Stimulated activated CD8-positive, alpha-beta memory T cell treated with anti-CD3 and anti-CD28 coated beads, Interleukin-15, amount 100 ng/mL, for 4 hours (primary cell): ENCODE measurements at regions not wholly inside any gene's neighbourhood (a gene's known extent, or its start where the extent isn't known, plus 50 kb on each side); places are given as distances from the start of the nearest gene placed in this dataset.
"Not testable (repeated sequence)": the region's sequence is repeated elsewhere in the genome, so short reads cannot be mapped to it uniquely, and the experiment has no call there.

Experiments
- DNase-seq, 2 donors: peaks; one replicate each; pipeline ENCODE4 v3.0.0-alpha.2; 2020; ENCODE audit warnings: low read depth in 2 of 2

DNA sequence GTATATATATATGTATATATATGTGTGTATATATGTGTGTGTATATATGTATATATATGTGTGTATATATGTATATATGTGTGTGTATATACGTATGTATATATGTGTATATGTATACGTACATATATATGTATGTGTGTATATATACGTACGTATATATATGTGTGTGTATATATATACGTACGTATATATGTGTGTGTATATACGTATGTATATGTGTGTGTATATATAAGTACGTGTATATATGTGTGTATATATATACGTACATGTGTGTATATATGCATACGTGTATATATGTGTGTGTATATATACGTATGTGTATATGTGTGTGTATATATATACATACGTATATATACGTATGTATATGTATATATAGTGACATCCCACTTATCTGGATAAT, 154.4 kb downstream of the CDRT15L2 start:
- DNase-seq = no peak

DNA sequence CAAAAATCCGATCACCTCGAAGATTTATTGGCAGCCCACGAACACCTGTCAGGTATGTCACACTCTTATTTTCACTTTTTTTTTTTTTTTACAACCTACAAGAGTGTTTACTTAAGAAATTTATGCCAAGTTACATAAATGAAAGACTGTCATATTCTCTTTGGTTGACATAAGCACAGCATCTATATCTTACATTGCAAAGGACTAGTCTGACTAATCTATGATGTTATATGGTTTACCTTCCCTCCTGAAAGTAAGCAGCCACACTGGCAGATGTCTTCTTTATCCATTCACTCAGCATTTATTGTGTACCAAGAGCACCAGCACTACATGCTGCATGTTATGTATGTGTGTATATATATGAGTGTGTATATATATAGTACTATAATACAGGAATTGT, 156.3 kb downstream of the CDRT15L2 start:
- DNase-seq = no peak

DNA sequence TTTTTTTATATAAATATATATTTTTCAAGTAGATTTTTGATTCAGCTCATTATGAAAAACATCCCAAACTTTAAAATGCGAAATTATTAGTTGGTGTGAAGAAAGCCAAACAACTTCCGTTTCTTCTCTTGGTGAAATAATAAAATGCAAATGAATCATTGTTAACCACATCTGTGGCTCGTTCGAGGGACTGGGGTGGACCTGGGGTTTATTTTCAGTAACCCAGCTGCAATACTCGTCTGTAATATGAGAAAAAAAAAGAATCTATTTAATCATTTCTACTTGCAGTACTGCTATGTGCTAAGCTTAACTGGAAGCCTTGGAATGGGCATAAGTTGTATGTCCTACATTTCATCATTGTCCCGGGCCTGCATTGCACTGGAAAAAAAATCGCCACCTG, 158.1 kb downstream of the CDRT15L2 start:
- DNase-seq = not testable (repeated sequence)

- no peak for DNase-seq
Measured at GRCh38 chr17:20771104-20771503, 191.6 kb downstream of the CDRT15L2 start.

- DNase-seq = no peak
Measured at GRCh38 chr17:20774472-20775135, 195.1 kb downstream of the CDRT15L2 start.

DNA sequence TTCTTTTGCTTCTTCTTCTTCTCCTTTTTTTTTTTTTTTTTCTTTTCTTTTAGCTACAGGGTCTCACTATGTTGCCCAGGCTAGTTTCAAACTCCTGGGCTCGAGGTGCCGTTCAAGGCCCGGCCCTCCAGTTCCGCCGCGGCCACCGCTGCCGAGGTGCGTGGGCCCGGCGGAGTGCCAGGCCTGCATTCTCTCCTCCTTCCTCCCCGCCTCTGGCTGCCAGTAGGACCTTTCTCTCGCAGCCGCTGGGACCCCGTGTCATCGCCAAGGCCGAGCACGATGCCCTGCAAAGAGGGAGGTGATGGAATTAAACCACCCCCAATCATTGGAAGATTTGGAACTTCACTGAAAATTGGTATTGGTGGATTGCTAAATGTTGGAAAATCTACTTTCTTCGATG, 195.8 kb downstream of the CDRT15L2 start:
- no peak for DNase-seq

GRCh38 chr17:20779521-20779920, 200.0 kb downstream of the CDRT15L2 start:
- DNase-seq = no peak

GRCh38 chr17:20781260-20781659, 201.7 kb downstream of the CDRT15L2 start:
- DNase-seq = no peak

GRCh38 chr17:20781869-20782268, 202.3 kb downstream of the CDRT15L2 start:
- DNase-seq = not testable (repeated sequence)

DNA sequence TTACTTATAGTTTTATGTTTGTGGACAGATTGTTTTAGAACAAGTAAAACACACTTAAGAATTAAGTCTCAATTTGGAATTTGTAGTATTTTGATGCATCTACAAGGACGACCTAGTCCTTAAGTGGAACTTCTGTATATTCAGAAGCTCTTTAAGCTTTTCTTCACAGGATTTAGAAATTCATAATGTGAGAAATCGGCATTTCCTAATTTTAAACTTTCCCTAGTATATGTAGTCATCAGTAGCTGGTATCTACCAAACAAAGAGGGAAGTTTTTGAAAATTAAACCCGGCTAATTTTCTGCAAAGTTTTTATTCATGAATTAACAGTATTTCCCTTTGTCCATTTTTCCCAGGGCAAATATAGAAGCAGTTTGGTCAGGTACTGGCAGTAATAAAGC, 203.6 kb downstream of the CDRT15L2 start:
- DNase-seq = no peak

DNA sequence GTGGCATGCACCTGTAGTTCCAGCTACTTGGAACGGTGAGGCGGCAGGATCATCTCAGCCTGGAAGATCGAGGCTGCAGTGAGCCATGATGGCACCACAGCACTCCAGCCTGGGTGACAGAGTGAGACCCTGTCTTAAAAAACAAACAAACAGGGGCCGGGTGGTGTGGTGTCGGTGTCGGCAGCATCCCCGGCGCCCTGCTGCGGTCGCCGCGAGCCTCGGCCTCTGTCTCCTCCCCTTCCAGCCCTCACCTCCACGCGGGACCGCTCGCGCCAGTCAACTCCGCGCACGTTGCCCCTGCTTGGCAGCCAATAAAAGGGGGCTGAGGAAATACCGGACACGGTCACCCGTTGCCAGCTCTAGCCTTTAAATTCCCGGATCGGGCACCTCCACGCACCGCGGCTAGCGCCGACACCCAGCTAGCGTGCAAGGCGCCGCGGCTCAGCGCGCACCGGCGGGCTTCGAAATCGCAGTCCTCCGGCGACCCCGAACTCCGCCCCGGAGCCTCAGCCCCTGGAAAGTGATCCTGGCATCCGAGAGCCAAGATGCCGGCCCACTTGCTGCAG, 204.7 kb downstream of the CDRT15L2 start:
- DNase-seq = no peak

DNA sequence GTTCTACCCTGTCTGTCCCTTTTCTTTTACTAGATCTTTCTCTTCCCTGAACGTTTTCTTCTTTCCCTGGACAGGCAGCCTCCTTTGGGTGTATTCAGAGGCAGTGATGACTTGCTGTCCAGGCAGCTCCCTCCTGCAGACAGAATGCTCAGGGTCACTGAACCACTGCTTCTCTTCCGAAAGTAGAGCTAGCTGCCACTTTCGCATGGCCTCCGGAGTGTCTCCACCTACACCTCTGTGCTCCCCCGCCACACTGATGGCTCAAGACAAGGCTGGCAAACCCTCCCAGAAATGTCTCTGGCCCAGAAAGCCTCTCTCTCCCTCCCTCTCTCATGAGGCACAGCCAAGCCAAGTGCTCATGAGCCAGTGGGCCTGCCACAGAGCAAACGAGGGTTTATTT, 207.8 kb downstream of the CDRT15L2 start:
- no peak for DNase-seq

DNA sequence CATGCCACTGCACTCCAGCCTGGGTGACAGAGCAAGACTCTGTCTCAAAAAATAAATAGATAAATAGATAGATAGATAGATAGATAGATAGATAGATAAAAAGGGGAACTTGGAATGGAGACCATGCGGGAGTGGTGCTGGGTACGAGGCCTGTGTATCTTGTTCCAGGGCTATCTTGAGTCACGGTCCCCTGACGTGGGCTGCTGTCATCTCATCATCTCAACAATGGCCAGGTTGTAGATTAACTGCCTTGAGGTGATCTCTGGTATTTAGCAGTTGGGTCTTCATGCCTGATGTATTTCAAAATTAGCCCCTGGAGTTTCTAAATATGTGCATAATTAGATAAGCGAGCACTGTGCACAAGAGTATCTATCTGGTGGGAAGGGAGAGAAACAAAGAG, 212.1 kb downstream of the CDRT15L2 start:
- no peak for DNase-seq

DNA sequence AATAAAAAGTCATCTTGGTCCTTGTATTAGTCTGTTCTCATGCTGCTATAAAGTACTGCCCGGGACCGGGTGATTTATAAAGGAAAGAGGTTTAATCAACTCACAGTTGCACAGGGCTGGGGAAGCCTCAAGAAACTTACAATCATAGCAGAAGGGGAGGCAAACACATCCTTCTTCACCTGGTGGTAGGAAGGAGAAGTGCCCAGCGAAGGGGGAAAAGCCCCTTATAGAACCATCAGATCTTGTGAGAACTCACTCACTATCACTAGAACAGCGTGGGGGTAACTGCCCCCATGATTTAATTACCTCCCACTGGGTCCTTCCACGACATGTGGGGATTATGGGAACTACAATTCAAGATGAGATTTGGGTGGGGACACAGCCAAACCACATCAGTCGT, 215.0 kb downstream of the CDRT15L2 start:
- DNase-seq = not testable (repeated sequence)

DNA sequence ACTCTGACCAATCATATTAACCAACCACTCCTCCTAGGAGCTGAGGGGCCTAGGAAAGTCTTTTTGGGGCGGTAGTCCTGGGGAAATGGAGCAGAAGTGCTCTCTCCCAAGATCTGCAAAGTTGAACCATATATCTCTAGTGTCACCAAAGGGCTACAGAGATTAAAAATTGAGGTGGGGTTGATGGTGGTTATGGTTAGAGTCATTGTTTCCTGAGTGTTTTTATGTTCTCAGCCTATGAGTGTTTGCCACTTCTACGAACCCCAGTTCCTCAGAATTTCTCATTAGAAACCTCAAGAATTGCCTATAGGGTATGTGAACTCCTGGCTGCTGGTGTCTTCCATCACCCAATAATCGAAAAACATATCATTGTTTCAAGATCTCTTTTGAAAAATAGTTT, 217.8 kb downstream of the CDRT15L2 start:
- no peak for DNase-seq

- DNase-seq = no peak
Measured at GRCh38 chr17:20800146-20800545, 220.6 kb downstream of the CDRT15L2 start.

GRCh38 chr17:20805751-20806150, 226.2 kb downstream of the CDRT15L2 start:
- DNase-seq = no peak

DNA sequence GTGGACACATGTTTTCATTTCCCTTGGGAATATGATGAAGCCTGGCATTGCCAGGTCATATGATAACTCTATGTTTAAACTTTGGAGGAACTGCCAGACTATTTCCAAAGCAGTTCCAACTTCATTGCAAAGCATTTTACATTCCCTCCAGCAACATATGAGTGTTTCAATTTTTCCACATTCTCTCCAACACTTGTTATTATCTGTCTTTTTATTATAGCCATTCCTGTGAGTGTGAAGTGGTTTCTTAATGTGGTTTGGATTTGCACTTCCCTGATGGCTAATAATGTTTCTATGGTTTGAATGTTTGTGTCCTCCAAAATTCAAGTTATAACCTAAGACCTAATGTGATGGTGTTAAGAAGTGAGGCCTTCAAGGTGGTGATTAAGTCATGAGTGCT, 228.0 kb downstream of the CDRT15L2 start:
- not testable (repeated sequence) for DNase-seq

DNA sequence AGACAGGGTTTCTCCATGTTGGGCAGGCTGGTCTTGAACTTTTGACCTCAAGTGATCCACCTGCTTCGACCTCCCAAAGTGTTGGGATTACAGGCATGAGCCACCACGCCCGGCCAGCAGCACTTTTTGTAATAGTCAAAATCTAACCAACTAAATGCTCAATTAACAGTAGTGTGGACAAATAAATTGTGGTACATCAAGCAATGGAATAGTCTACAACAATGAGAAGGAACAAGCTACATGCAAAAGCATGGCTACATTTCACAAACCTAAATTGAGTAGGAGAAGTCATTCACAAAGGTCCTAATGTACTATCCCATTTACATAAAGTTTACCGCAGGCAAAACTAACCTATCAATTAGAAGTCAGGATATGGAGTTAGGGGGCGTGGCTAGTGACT, 227.4 kb downstream of the USP22 start:
- DNase-seq = not testable (repeated sequence)

- no peak for DNase-seq
Measured at GRCh38 chr17:20823905-20824304, 218.9 kb downstream of the USP22 start.

GRCh38 chr17:20825539-20825938, 217.3 kb downstream of the USP22 start:
- DNase-seq = no peak

- DNase-seq = not testable (repeated sequence)
Measured at GRCh38 chr17:20840453-20840852, 202.4 kb downstream of the USP22 start.

GRCh38 chr17:20840987-20841865, 201.6 kb downstream of the USP22 start:
- not testable (repeated sequence) for DNase-seq
